A549 (cell line): ENCODE measurements at regions not wholly inside any gene's neighbourhood (a gene's known extent, or its start where the extent isn't known, plus 50 kb on each side); places are given as distances from the start of the nearest gene placed in this dataset.
"Not testable (repeated sequence)": the region's sequence is repeated elsewhere in the genome, so short reads cannot be mapped to it uniquely, and the experiment has no call there.

Experiments used
- CBX8 ChIP-seq: fragments of 200-600 bp; sonication (generic); IDR thresholded peaks from 2 replicates; pipeline ENCODE4 v1.6.1; 2016
- CEBPB ChIP-seq, 2 experiments: fragments of >200 bp in 1 of 2; sonication (Bioruptor Twin) in 1 of 2; formaldehyde crosslinking in 1 of 2; IDR thresholded peaks; 2 replicates each; pipeline ENCODE4 v1.6.1; 2012 to 2016
- CHD4 ChIP-seq: fragments of 200-600 bp; sonication (generic); IDR thresholded peaks from 2 replicates; pipeline ENCODE4 v1.6.1; 2016; ENCODE audit warnings: antibody characterized with exemption, mild to moderate bottlenecking, borderline replicate concordance
- CTCF ChIP-seq: fragments of >200 bp; sonication (Bioruptor Twin); formaldehyde crosslinking; IDR thresholded peaks from 3 replicates; pipeline ENCODE4 v1.5.1; 2016
- EHF ChIP-seq: fragments of 250-450 bp; sonication (Bioruptor Pico); IDR thresholded peaks from 2 replicates; pipeline ENCODE4 v1.5.0; 2020; ENCODE audit warnings: mild to moderate bottlenecking
- EP300 ChIP-seq, 2 experiments: fragments of >200 bp; sonication (Bioruptor Twin); formaldehyde crosslinking; IDR thresholded peaks; 2 replicates in 1 of 2; 3 replicates in 1 of 2; pipeline ENCODE4 v1.6.1; 2016 to 2017
- JUN ChIP-seq, 2 experiments: fragments of >200 bp; sonication (Bioruptor Twin); formaldehyde crosslinking; IDR thresholded peaks; 2 replicates in 1 of 2; 3 replicates in 1 of 2; pipeline ENCODE4 v1.6.1; 2016 to 2017
- MYC ChIP-seq: IDR thresholded peaks from 2 replicates; pipeline ENCODE4 v1.6.1; 2012; ENCODE audit warnings: mild to moderate bottlenecking, inconsistent platforms, low read length, improper control_type of control experiment, borderline replicate concordance
- POLR2A ChIP-seq: IDR thresholded peaks from 2 replicates; pipeline ENCODE4 v1.6.1; 2012; ENCODE audit warnings: mild to moderate bottlenecking, low read length
- RAD21 ChIP-seq, 2 experiments: fragments of >200 bp in 1 of 2; sonication (Bioruptor Twin) in 1 of 2; formaldehyde crosslinking in 1 of 2; IDR thresholded peaks in 1 of 2; conservative IDR thresholded peaks in 1 of 2; 2 replicates in 1 of 2; 3 replicates in 1 of 2; pipeline ENCODE4 v1.6.1; 2012 to 2018; ENCODE audit warnings: inconsistent platforms in 1 of 2
- RCOR1 ChIP-seq: fragments of 150-350 bp; IDR thresholded peaks from 2 replicates; pipeline ENCODE4 v1.6.1; 2014; ENCODE audit warnings: antibody characterized with exemption, low read length, low read depth
- RFX5 ChIP-seq: fragments of 450-650 bp; IDR thresholded peaks from 2 replicates; pipeline ENCODE4 v1.7.1; 2014; ENCODE audit warnings: antibody characterized with exemption, mild to moderate bottlenecking, moderate library complexity
- TF ChIP-seq, protein P1 (sequence below): IDR thresholded peaks from 2 replicates; pipeline ENCODE4 v1.6.1; 2012
- TF ChIP-seq, protein P2 (sequence below): fragments of 450-650 bp; IDR thresholded peaks from 2 replicates; pipeline ENCODE4 v1.6.1; 2014; ENCODE audit warnings: antibody characterized with exemption

- TF ChIP-seq MYC; RCOR1; POLR2A; CEBPB (IDR thresholded peaks at IDR 0.05); CTCF; JUN (IDR thresholded peaks at IDR 0.05); RFX5; RAD21 (conservative IDR thresholded peaks at IDR 0.05 in 1 of 2, IDR thresholded peaks at IDR 0.05 in 1 of 2); EHF; EP300 (IDR thresholded peaks at IDR 0.05); CHD4; CBX8: not testable (repeated sequence)
- TF ChIP-seq, protein P1, sequence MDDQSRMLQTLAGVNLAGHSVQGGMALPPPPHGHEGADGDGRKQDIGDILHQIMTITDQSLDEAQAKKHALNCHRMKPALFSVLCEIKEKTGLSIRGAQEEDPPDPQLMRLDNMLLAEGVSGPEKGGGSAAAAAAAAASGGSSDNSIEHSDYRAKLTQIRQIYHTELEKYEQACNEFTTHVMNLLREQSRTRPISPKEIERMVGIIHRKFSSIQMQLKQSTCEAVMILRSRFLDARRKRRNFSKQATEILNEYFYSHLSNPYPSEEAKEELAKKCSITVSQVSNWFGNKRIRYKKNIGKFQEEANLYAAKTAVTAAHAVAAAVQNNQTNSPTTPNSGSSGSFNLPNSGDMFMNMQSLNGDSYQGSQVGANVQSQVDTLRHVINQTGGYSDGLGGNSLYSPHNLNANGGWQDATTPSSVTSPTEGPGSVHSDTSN, result not testable (repeated sequence)
- TF ChIP-seq, protein P2, sequence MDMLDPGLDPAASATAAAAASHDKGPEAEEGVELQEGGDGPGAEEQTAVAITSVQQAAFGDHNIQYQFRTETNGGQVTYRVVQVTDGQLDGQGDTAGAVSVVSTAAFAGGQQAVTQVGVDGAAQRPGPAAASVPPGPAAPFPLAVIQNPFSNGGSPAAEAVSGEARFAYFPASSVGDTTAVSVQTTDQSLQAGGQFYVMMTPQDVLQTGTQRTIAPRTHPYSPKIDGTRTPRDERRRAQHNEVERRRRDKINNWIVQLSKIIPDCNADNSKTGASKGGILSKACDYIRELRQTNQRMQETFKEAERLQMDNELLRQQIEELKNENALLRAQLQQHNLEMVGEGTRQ, result not testable (repeated sequence)
Measured at GRCh38 chr11:67888056-67888455, 115.8 kb downstream of the UNC93B1 start.
